SK-MEL-5 (cell line): ENCODE measurements at regions not wholly inside any gene's neighbourhood (a gene's known extent, or its start where the extent isn't known, plus 50 kb on each side); places are given as distances from the start of the nearest gene placed in this dataset.

Experiments
- DNase-seq: peaks from one replicate; pipeline ENCODE4 v3.0.0-alpha.2; 2016; ENCODE audit warnings: low read depth, low spot score
- in situ Hi-C: cut with HindIII; loops from 2 replicates; pipeline ENCODE4 v1.10.0; 2016; ENCODE audit warnings: low sequenced_read_pairs, high pct_unique_total_duplicates, low pct_unique_long_range_greater_than_20kb

GRCh38 chrX:65610481-65610880 lies 57.0 kb upstream of the MSN start:
- in situ Hi-C loops, result no loop called here
- DNase-seq, result no peak

- in situ Hi-C loops, result no loop called here
- no peak for DNase-seq
Observed at GRCh38 chrX:65610040-65610439, 57.4 kb upstream of the MSN start.

- no peak for DNase-seq
- in situ Hi-C loops, result no loop called here
Observed at GRCh38 chrX:65609237-65609636, 58.2 kb upstream of the MSN start.

- DNase-seq, result no peak
- in situ Hi-C loops, result no loop called here
Observed at GRCh38 chrX:65608026-65608425, 59.4 kb upstream of the MSN start.

- in situ Hi-C loops, result no loop called here
- DNase-seq, result no peak
Observed at GRCh38 chrX:65607070-65607742, 60.2 kb upstream of the MSN start.

- in situ Hi-C loops, result no loop called here
- no peak for DNase-seq
Observed at GRCh38 chrX:65602221-65602560, 65.3 kb upstream of the MSN start.

- in situ Hi-C loops, result no loop called here
Observed at GRCh38 chrX:65601530-65602220, 65.8 kb upstream of the MSN start.

GRCh38 chrX:65601126-65601525 lies 66.3 kb upstream of the MSN start:
- DNase-seq, result no peak
- in situ Hi-C loops, result no loop called here

More at GRCh38 chrX:65601530-65602220, 65.8 kb upstream of the MSN start:
- DNase-seq, result peak; percentile 4

GRCh38 chrX:65600106-65600505 lies 65.5 kb upstream of the LAS1L start:
- DNase-seq, result no peak
- in situ Hi-C loops, result no loop called here

- in situ Hi-C loops, result no loop called here
- DNase-seq, result no peak
Observed at GRCh38 chrX:65598559-65599147, 64.1 kb upstream of the LAS1L start.

GRCh38 chrX:65596270-65597034 lies 61.9 kb upstream of the LAS1L start:
- DNase-seq, result no peak
- in situ Hi-C loops, result no loop called here

GRCh38 chrX:65595460-65595876 lies 60.9 kb upstream of the LAS1L start:
- DNase-seq, result peak; percentile 91
- in situ Hi-C loops, result no loop called here

GRCh38 chrX:65591206-65591605 lies 56.6 kb upstream of the LAS1L start:
- in situ Hi-C loops, result no loop called here
- no peak for DNase-seq

- in situ Hi-C loops, result no loop called here
- no peak for DNase-seq
Observed at GRCh38 chrX:65589304-65589703, 54.7 kb upstream of the LAS1L start.

GRCh38 chrX:65588795-65589194 lies 54.2 kb upstream of the LAS1L start:
- no peak for DNase-seq
- in situ Hi-C loops, result no loop called here

GRCh38 chrX:65587616-65588526 lies 53.3 kb upstream of the LAS1L start:
- in situ Hi-C loops, result no loop called here
- no peak for DNase-seq

- in situ Hi-C loops, result no loop called here
- DNase-seq, result no peak
Observed at GRCh38 chrX:65586491-65586890, 51.9 kb upstream of the LAS1L start.
